NCI-H2107 treated with DMSO at 0.1 percent for 48 hours (cell line): ENCODE measurements at regions not wholly inside any gene's neighbourhood (a gene's known extent, or its start where the extent isn't known, plus 50 kb on each side); places are given as distances from the start of the nearest gene placed in this dataset.

ENCODE experiments used
- DNase-seq: peaks from one replicate; lab custom pipeline; 2025; ENCODE audit not compliant: unreplicated experiment; lab: John Stamatoyannopoulos, UW

GRCh38 chr9:31623511-31623910, 760.9 kb upstream of the ACO1 start:
- no peak for DNase-seq

- no peak for DNase-seq
Measured at GRCh38 chr9:31629292-31629691, 755.2 kb upstream of the ACO1 start.

- no peak for DNase-seq
Measured at GRCh38 chr9:31637265-31637664, 747.2 kb upstream of the ACO1 start.

GRCh38 chr9:31637861-31638260, 746.6 kb upstream of the ACO1 start:
- no peak for DNase-seq

- no peak for DNase-seq
Measured at GRCh38 chr9:31639451-31639850, 745.0 kb upstream of the ACO1 start.

- DNase-seq: no peak
Measured at GRCh38 chr9:31669311-31669710, 715.1 kb upstream of the ACO1 start.

- no peak for DNase-seq
Measured at GRCh38 chr9:31671011-31671410, 713.4 kb upstream of the ACO1 start.

- DNase-seq: no peak
Measured at GRCh38 chr9:31674264-31674663, 710.2 kb upstream of the ACO1 start.

- no peak for DNase-seq
Measured at GRCh38 chr9:31677415-31677814, 707.0 kb upstream of the ACO1 start.

- no peak for DNase-seq
Measured at GRCh38 chr9:31677877-31678276, 706.6 kb upstream of the ACO1 start.

GRCh38 chr9:31683116-31683515, 701.3 kb upstream of the ACO1 start:
- no peak for DNase-seq

GRCh38 chr9:31697956-31698355, 686.5 kb upstream of the ACO1 start:
- no peak for DNase-seq

- DNase-seq: no peak
Measured at GRCh38 chr9:31699836-31700235, 684.6 kb upstream of the ACO1 start.

- DNase-seq: no peak
Measured at GRCh38 chr9:31700252-31701045, 684.0 kb upstream of the ACO1 start.

GRCh38 chr9:31702957-31703356, 681.5 kb upstream of the ACO1 start:
- no peak for DNase-seq

- no peak for DNase-seq
Measured at GRCh38 chr9:31715250-31715649, 669.2 kb upstream of the ACO1 start.

GRCh38 chr9:31719262-31719661, 665.2 kb upstream of the ACO1 start:
- DNase-seq: no peak

GRCh38 chr9:31730398-31730797, 654.0 kb upstream of the ACO1 start:
- DNase-seq: no peak

- no peak for DNase-seq
Measured at GRCh38 chr9:31733166-31733565, 651.3 kb upstream of the ACO1 start.

GRCh38 chr9:31736581-31737179, 647.8 kb upstream of the ACO1 start:
- DNase-seq: no peak

- DNase-seq: no peak
Measured at GRCh38 chr9:31740705-31741104, 643.7 kb upstream of the ACO1 start.

GRCh38 chr9:31744589-31744988, 639.9 kb upstream of the ACO1 start:
- no peak for DNase-seq

GRCh38 chr9:31745468-31745867, 639.0 kb upstream of the ACO1 start:
- no peak for DNase-seq
